ENCODE measurements at regions not wholly inside any gene's neighbourhood (a gene's known extent, or its start where the extent isn't known, plus 50 kb on each side); places are given as distances from the start of the nearest gene placed in this dataset.

DNA sequence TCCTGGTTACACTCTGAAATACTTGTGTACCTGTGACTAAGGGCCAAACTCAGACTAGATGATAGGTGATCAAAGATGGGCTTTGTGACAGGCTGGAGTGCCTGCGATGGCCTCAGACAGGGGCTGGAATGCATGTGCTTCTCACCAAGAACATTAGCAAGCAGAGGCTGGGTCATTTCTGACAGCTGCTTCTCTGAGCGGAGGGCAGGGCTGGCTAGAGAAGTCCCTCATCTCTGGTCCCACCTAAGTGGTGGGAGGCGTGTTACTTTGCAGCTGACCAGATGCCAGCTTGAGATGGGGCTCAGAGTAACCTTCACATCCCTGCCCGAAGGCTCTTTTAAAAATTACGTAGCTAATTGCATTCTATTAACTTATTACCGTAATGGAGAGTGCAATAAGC, 106.8 kb upstream of the RTL1 start:
- TF ChIP-seq, protein P1, sequence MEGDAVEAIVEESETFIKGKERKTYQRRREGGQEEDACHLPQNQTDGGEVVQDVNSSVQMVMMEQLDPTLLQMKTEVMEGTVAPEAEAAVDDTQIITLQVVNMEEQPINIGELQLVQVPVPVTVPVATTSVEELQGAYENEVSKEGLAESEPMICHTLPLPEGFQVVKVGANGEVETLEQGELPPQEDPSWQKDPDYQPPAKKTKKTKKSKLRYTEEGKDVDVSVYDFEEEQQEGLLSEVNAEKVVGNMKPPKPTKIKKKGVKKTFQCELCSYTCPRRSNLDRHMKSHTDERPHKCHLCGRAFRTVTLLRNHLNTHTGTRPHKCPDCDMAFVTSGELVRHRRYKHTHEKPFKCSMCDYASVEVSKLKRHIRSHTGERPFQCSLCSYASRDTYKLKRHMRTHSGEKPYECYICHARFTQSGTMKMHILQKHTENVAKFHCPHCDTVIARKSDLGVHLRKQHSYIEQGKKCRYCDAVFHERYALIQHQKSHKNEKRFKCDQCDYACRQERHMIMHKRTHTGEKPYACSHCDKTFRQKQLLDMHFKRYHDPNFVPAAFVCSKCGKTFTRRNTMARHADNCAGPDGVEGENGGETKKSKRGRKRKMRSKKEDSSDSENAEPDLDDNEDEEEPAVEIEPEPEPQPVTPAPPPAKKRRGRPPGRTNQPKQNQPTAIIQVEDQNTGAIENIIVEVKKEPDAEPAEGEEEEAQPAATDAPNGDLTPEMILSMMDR (IDR thresholded peaks at IDR 0.05) = no peak
- no peak for TF ChIP-seq POLR2AphosphoS5 (IDR thresholded peaks at IDR 0.05)

Measured in prostate gland (tissue), 2 donors.